BJ (cell line): ENCODE measurements at regions not wholly inside any gene's neighbourhood (a gene's known extent, or its start where the extent isn't known, plus 50 kb on each side); places are given as distances from the start of the nearest gene placed in this dataset.

Experiments
- CTCF ChIA-PET: fragments of 350-600 bp; formaldehyde crosslinking; extraction: SDS; loops from one replicate; lab custom pipeline; 2021; ENCODE audit warnings: antibody characterized with exemption, inconsistent platforms; lab: Yijun Ruan, JAX
- POLR2A ChIA-PET: fragments of 300-600 bp; sonication (Branson Sonifier 250); formaldehyde crosslinking; extraction: SDS; loops from one replicate; lab custom pipeline; 2021; ENCODE audit warnings: antibody characterized with exemption; lab: Charles Lee
- DNase-seq: peaks from one replicate; pipeline ENCODE4 v3.0.0-alpha.2; 2011; ENCODE audit warnings: low read depth
- H3K27me3 ChIP-seq: 2 replicates; pipeline ENCODE4 v1.6.0; 2011; ENCODE audit warnings: low read length; ENCODE audit not compliant: control insufficient read depth, insufficient read depth
- H3K36me3 ChIP-seq: 2 replicates; pipeline ENCODE4 v1.5.1; 2011; ENCODE audit warnings: low read length; ENCODE audit not compliant: control insufficient read depth, insufficient read depth
- H3K4me3 ChIP-seq: 2 replicates; pipeline ENCODE4 v1.5.1; 2011; ENCODE audit warnings: low read depth, mild to moderate bottlenecking, control low read depth, low read length
- TF ChIP-seq, protein P1 (sequence below): IDR thresholded peaks from 2 replicates; pipeline ENCODE4 v1.5.1; 2011; ENCODE audit warnings: low read depth, mild to moderate bottlenecking, control low read depth, inconsistent platforms, low read length, moderate library complexity; ENCODE audit not compliant: insufficient read depth

- Histone ChIP-seq H3K27me3 (no peaks in the 10 kb centered on the region), H3K36me3 (no peaks in the 10 kb centered on the region), H3K4me3 (no peak overlapping the region)
- ChIA-PET POLR2A (no interaction called here), CTCF (interaction anchor here (1.1 kb wide), 1 partner anchor 9 kb away, joined by 6 read pairs; no protein-coding TSS in a partner anchor)
- DNase-seq = no peak
- TF ChIP-seq, protein P1, sequence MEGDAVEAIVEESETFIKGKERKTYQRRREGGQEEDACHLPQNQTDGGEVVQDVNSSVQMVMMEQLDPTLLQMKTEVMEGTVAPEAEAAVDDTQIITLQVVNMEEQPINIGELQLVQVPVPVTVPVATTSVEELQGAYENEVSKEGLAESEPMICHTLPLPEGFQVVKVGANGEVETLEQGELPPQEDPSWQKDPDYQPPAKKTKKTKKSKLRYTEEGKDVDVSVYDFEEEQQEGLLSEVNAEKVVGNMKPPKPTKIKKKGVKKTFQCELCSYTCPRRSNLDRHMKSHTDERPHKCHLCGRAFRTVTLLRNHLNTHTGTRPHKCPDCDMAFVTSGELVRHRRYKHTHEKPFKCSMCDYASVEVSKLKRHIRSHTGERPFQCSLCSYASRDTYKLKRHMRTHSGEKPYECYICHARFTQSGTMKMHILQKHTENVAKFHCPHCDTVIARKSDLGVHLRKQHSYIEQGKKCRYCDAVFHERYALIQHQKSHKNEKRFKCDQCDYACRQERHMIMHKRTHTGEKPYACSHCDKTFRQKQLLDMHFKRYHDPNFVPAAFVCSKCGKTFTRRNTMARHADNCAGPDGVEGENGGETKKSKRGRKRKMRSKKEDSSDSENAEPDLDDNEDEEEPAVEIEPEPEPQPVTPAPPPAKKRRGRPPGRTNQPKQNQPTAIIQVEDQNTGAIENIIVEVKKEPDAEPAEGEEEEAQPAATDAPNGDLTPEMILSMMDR = no peak
Observed at GRCh38 chr10:31702954-31703353, 225.7 kb downstream of the ARHGAP12 start.

GRCh38 chr10:31702005-31702404, 226.6 kb downstream of the ARHGAP12 start:
- TF ChIP-seq, protein P1 = no peak
- H3K36me3 ChIP-seq = no peaks in the 10 kb centered on the region
- no peaks in the 10 kb centered on the region for H3K27me3 ChIP-seq
- no peak for DNase-seq
- H3K4me3 ChIP-seq = no peak overlapping the region
- POLR2A ChIA-PET = no interaction called here
- CTCF ChIA-PET = no interaction called here

GRCh38 chr10:31701546-31701945, 227.1 kb downstream of the ARHGAP12 start:
- ChIA-PET POLR2A (no interaction called here), CTCF (no interaction called here)
- DNase-seq = no peak
- TF ChIP-seq, protein P1 = no peak
- H3K4me3 ChIP-seq = no peak overlapping the region
- no peaks in the 10 kb centered on the region for H3K36me3 ChIP-seq
- no peaks in the 10 kb centered on the region for H3K27me3 ChIP-seq

DNA sequence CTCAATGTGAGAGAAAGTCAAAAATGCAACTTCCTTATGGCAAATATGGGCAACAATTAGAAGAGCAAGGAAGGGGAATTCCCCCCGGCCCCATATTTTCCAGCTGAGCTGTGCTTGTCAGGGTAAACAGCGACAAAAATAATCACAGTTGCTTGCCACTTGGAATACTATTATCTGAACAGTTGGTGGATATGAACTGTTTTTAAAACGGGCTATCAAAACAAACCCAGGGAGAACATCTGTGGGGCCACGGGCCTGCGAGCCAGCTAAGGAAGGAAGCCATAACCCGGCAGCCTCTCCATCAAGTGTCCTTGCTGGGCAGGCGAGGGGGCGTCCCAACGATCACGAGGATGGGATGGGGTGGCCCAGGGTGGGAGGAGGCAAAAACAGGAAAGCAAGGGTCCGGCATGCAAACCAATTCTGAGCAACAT, 228.4 kb downstream of the ARHGAP12 start:
- Histone ChIP-seq H3K27me3 (no peaks in the 10 kb centered on the region), H3K4me3 (no peak overlapping the region), H3K36me3 (no peaks in the 10 kb centered on the region)
- DNase-seq = no peak
- CTCF ChIA-PET = no interaction called here
- TF ChIP-seq, protein P1 = no peak
- POLR2A ChIA-PET = no interaction called here

DNA sequence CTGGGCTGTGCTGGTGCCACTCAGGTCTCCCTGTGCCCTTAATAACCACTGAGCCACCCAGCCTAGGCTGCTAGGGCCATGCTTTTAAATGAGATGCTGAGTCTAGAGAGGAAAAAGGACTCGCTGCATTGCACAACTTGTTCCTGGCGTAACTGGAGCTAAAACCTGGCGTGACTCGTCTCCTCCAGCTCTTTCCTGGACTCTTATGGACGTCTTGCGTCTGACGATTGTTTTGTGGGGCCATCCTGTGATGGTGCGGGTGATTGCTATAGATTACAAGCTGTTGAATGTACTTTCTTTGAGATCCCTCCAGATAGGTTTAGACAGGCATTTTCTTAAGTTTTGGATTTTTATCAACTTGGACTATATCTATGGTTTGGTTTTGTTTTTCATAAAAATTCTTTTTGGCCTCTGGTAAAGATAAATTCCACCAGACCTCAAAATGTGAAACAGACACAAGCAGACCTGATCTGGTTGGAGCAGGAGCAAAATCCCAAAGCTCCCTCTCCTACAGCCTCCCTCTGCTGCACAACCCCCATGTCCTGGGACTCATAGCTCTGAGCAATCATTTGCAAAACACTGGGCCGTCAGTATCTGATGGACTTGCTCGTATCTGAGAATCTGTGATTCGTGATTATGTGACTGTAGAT, 230.3 kb downstream of the ARHGAP12 start:
- ChIA-PET POLR2A (interaction anchor here (1.0 to 1.6 kb wide), 3 partner anchors 9 to 62 kb away, joined by 3 to 8 read pairs (median 6); no protein-coding TSS in a partner anchor), CTCF (interaction anchor here (1.1 to 1.3 kb wide), 2 partner anchors 57 to 78 kb away, joined by 3 read pairs; no protein-coding TSS in a partner anchor)
- no peak overlapping the region for H3K4me3 ChIP-seq
- no peaks in the 10 kb centered on the region for H3K36me3 ChIP-seq
- DNase-seq = peak; percentile 77
- H3K27me3 ChIP-seq = no peaks in the 10 kb centered on the region
- TF ChIP-seq, protein P1 = no peak
